Adrenal gland (tissue), 5 donors: ENCODE measurements at regions not wholly inside any gene's neighbourhood (a gene's known extent, or its start where the extent isn't known, plus 50 kb on each side); places are given as distances from the start of the nearest gene placed in this dataset.

ENCODE experiments used
- CTCF ChIP-seq, 6 experiments: fragments of 450-650 bp in 4 of 6; fragments of 200-600 bp in 2 of 6; sonication (generic) in 1 of 6; IDR thresholded peaks; 1 replicate in 5 of 6; 2 replicates in 1 of 6; pipeline versions ENCODE4 v1.5.1 to v1.8.0; 2016 to 2021; ENCODE audit warnings: antibody characterized with exemption in 6 of 6, mild to moderate bottlenecking in 2 of 6, moderate library complexity in 1 of 6
- POLR2A ChIP-seq, 2 donors: fragments of 450-650 bp; IDR thresholded peaks; one replicate each; pipeline ENCODE4 v1.6.1; 2017; ENCODE audit warnings: antibody characterized with exemption in 2 of 2, mild to moderate bottlenecking in 2 of 2, moderate library complexity in 1 of 2
- donor health status: DM: no; HTN: no; CAD: no.

DNA sequence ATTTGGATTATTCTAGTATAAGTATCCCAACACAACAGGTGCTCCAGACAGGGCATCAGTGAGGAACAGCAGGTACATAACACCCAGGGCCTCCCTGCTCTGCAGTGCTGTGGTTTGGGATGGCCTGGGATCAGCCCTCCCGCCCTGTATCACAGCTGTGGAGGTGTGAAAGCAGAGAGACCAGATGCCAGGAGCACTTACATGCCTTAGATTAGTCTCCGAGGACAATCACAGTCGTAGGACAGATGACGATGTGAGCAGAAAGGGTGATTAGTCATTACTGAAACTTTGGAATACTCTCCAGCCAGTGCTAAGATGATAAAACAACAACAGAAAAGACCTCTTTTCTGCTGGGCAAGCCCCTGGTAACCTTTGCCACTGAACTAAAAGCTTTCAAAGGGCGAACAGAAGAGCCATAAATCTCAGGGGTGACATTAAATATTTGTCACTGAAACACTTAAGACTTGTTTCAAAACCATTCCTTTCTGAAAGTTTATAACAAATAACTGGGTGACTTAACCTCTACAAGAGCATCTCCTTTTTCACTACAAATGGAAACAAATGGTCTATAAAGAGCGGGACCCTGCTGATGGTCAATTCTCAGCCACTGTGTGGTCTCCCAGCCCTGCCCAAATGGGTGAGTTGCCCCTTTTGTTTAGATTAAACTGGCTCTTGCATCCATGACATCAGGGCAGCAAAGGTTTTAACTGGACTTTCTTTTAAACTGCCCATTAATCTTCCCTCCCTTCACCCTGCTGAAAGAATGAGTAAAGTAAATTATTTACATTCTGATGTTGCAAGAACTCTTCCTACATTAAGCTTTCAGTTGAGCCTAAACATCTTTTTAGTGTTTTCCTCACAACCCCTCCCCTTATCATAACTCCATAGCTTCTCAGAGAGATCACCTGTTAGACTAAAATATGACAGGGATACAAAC, 183.1 kb upstream of the COX10 start:
- TF ChIP-seq CTCF (IDR thresholded peaks at IDR 0.05), result no peak
- no peak for TF ChIP-seq POLR2A (IDR thresholded peaks at IDR 0.05)
